PC-3 (cell line): ENCODE measurements at regions not wholly inside any gene's neighbourhood (a gene's known extent, or its start where the extent isn't known, plus 50 kb on each side); places are given as distances from the start of the nearest gene placed in this dataset.

Source experiments
- CTCF ChIP-seq: fragments of 300-600 bp; sonication (generic); conservative IDR thresholded peaks from 2 replicates; pipeline ENCODE4 v1.5.1; 2017; ENCODE audit warnings: antibody characterized with exemption, low read depth, mild to moderate bottlenecking, low read length
- EZH2 ChIP-seq: fragments of 300-600 bp; sonication (generic); IDR thresholded peaks from one replicate; pipeline ENCODE4 v1.6.1; 2017; ENCODE audit warnings: antibody characterized with exemption, mild to moderate bottlenecking, low read length; ENCODE audit not compliant: unreplicated experiment

- TF ChIP-seq CTCF (no peak), EZH2 (no peak)
Measured at GRCh38 chr5:38678076-38678475, 121.6 kb upstream of the LIFR start.
